HepG2 (cell line): ENCODE measurements at regions not wholly inside any gene's neighbourhood (a gene's known extent, or its start where the extent isn't known, plus 50 kb on each side); places are given as distances from the start of the nearest gene placed in this dataset.
"Not testable (repeated sequence)": the region's sequence is repeated elsewhere in the genome, so short reads cannot be mapped to it uniquely, and the experiment has no call there.

Experiments used
- ATAC-seq: fragments of 200-7000 bp; cut with Tn5 transposase; 3 replicates; pipeline ENCODE4 v1.9.1; 2020; ENCODE audit warnings: mild to moderate bottlenecking, moderate library complexity
- BruUV-seq: library from RNA; stranded (reverse); fragments of 400-500 nt; replicated peaks from 2 replicates; lab custom pipeline; 2021; lab: Mats Ljungman, UMichigan
- CTCF ChIA-PET: fragments of 300-600 bp; formaldehyde crosslinking; extraction: SDS; loops from one replicate; lab custom pipeline; 2021; ENCODE audit warnings: low total read pairs, inconsistent platforms, low intra/inter-chr PET ratio; lab: Yijun Ruan, JAX
- POLR2A ChIA-PET: fragments of 350-600 bp; sonication (Branson Sonifier 250); formaldehyde crosslinking; loops from one replicate; lab custom pipeline; 2020; ENCODE audit warnings: antibody characterized with exemption, inconsistent platforms; lab: Yijun Ruan, JAX
- DNase-seq: peaks from one replicate; pipeline ENCODE4 v3.0.0-alpha.2; 2015; ENCODE audit warnings: low spot score
- FAIRE-seq: peaks from 3 replicates; lab custom pipeline; 2011; peaks lifted over from hg19 to GRCh38; lab: Jason Lieb, UNC
- H2AFZ ChIP-seq: one replicate; pipeline ENCODE4 v1.6.1; 2011; ENCODE audit warnings: low read length, inconsistent platforms
- H3K27ac ChIP-seq: fragments of 300-600 bp; 3 replicates; pipeline ENCODE4 v1.8.0; 2011; ENCODE audit warnings: mixed run types, mild to moderate bottlenecking, mixed read lengths, low read length, inconsistent platforms; ENCODE audit not compliant: insufficient read depth; ENCODE audit errors: extremely low read length
- H3K27me3 ChIP-seq, 2 experiments: fragments of 200-600 bp in 1 of 2; 2 replicates in 1 of 2; 3 replicates in 1 of 2; pipeline versions ENCODE4 v1.6.0 to v1.8.0; 2011; ENCODE audit warnings: low read length in 2 of 2, mild to moderate bottlenecking in 2 of 2, moderate library complexity in 2 of 2, inconsistent platforms in 1 of 2; ENCODE audit not compliant: insufficient read depth in 2 of 2, control insufficient read depth in 1 of 2
- H3K36me3 ChIP-seq, 2 experiments: fragments of 200-600 bp in 1 of 2; replicated peaks in 1 of 2; 2 replicates in 1 of 2; 3 replicates in 1 of 2; pipeline versions ENCODE4 v1.5.1 to v1.8.0; 2011; ENCODE audit warnings: low read length in 2 of 2, inconsistent platforms in 1 of 2; ENCODE audit not compliant: insufficient read depth in 2 of 2, control insufficient read depth in 1 of 2
- H3K4me1 ChIP-seq: 2 replicates; pipeline ENCODE4 v1.5.1; 2012; ENCODE audit warnings: low read length, inconsistent platforms; ENCODE audit not compliant: insufficient read depth
- H3K4me2 ChIP-seq: 2 replicates; pipeline ENCODE4 v1.6.0; 2011; ENCODE audit warnings: low read depth, low read length, inconsistent platforms
- H3K4me3 ChIP-seq, 3 experiments: fragments of 200-600 bp in 1 of 3; sonication (generic), shearing (Covaris generic) in 1 of 3; replicated peaks in 1 of 3; 2 replicates each; pipeline ENCODE4 v1.5.1; 2011 to 2016; ENCODE audit warnings: low read length in 3 of 3, inconsistent platforms in 2 of 3, low read depth in 2 of 3, mild to moderate bottlenecking in 2 of 3, control low read depth in 1 of 3, mixed read lengths in 1 of 3; ENCODE audit not compliant: insufficient read depth in 1 of 3
- H3K79me2 ChIP-seq: one replicate; pipeline ENCODE4 v1.6.1; 2011; ENCODE audit warnings: low read length, inconsistent platforms; ENCODE audit not compliant: insufficient read depth
- H3K9ac ChIP-seq: 2 replicates; pipeline ENCODE4 v1.6.0; 2011; ENCODE audit warnings: mild to moderate bottlenecking, low read depth, low read length, inconsistent platforms; ENCODE audit not compliant: insufficient read depth
- H3K9me3 ChIP-seq: 2 replicates; pipeline ENCODE4 v1.5.1; 2012; ENCODE audit warnings: mild to moderate bottlenecking, low read length
- H4K20me1 ChIP-seq: 2 replicates; pipeline ENCODE4 v1.6.0; 2011; ENCODE audit warnings: inconsistent platforms, mild to moderate bottlenecking, low read length, moderate library complexity; ENCODE audit not compliant: insufficient read depth
- ATF7 ChIP-seq, 2 experiments: fragments of 450-650 bp in 1 of 2; sonication (generic) in 1 of 2; formaldehyde crosslinking in 1 of 2; IDR thresholded peaks; 2 replicates each; pipeline versions ENCODE4 v1.4.0 to v1.6.1; 2016 to 2020; ENCODE audit warnings: antibody characterized with exemption in 1 of 2, mild to moderate bottlenecking in 1 of 2, missing genetic modification reagents in 1 of 2
- CAMTA2 ChIP-seq: sonication (generic); formaldehyde crosslinking; IDR thresholded peaks from 2 replicates; pipeline ENCODE4 v1.4.0; 2020; ENCODE audit warnings: mild to moderate bottlenecking, missing genetic modification reagents, borderline replicate concordance
- DR1 ChIP-seq: sonication (generic); formaldehyde crosslinking; IDR thresholded peaks from 2 replicates; pipeline ENCODE4 v1.8.0; 2021; ENCODE audit warnings: mild to moderate bottlenecking, missing genetic modification reagents, inconsistent platforms
- KAT7 ChIP-seq: IDR thresholded peaks from 2 replicates; pipeline ENCODE4 v1.6.1; 2018; ENCODE audit warnings: borderline replicate concordance, missing compliant biosample characterization
- SETDB1 ChIP-seq: sonication (generic); formaldehyde crosslinking; IDR thresholded peaks from 2 replicates; pipeline ENCODE4 v1.5.1; 2020; ENCODE audit warnings: missing genetic modification reagents, mild to moderate bottlenecking, borderline replicate concordance
- ZNF563 ChIP-seq: sonication (generic); formaldehyde crosslinking; IDR thresholded peaks from 2 replicates; pipeline ENCODE4 v1.8.0; 2022; ENCODE audit warnings: mild to moderate bottlenecking, moderate library complexity, missing genetic modification reagents
- ZNF629 ChIP-seq: sonication (generic); formaldehyde crosslinking; conservative IDR thresholded peaks from 2 replicates; pipeline ENCODE4 v1.5.0; 2020; ENCODE audit warnings: missing genetic modification reagents
- ZNF770 ChIP-seq: sonication (generic); formaldehyde crosslinking; IDR thresholded peaks from 2 replicates; pipeline ENCODE4 v1.5.0; 2020; ENCODE audit warnings: mild to moderate bottlenecking, missing genetic modification reagents
- WGBS: methylation state at CpG from one replicate; pipeline ENCODE4 v1.1.6; 2017; ENCODE audit warnings: low lambda C conversion rate; 5-methylcytosine and 5-hydroxymethylcytosine counted together
- in situ Hi-C: cut with HindIII; loops from 2 replicates; pipeline ENCODE4 v1.10.0; 2017; ENCODE audit warnings: low pct_unique_long_range_greater_than_20kb; ENCODE audit not compliant: extremely low pct_ligation_motif_present
- intact Hi-C: fragments of 100-400 bp; cut with micrococcal nuclease; formaldehyde crosslinking; loops from one replicate; pipeline ENCODE4 v1.10.0; 2022; ENCODE audit not compliant: unreplicated experiment

DNA sequence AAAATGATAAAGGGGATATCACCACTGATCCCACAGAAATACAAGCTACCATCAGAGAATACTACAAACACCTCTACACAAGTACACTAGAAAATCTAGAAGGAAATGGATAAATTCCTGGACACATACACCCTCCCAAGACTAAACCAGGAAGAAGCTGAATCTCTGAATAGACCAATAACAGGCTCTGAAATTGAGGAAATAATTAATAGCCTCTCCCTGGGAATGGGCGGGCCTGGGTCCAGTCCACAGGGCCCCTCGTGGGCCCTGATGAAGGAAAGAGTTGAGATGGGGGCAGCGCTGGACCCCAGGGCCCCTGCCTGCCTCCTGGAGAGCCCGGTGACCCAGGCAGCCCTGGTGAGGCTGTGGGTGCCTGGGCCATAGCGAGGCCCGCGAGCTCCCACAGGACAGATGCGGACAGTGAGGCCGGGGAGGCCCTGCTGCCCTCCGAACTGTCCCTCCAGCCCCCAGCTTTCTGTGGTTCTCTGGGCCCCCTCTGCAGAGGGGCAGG lies 154.0 kb downstream of the CCDC74A start:
- ChIA-PET POLR2A (interaction anchor here (0.9 to 2.4 kb wide), 7 partner anchors 9 to 735 kb away, joined by 3 to 35 read pairs (median 5); partner anchors contain the start of gene GPR39), CTCF (interaction anchor here (1.3 kb wide), 1 partner anchor 120 kb away, joined by 5 read pairs; no protein-coding TSS in a partner anchor)
- H3K36me3 ChIP-seq; BruUV-seq; H4K20me1 ChIP-seq; H3K9me3 ChIP-seq; H3K27me3 ChIP-seq; in situ Hi-C loops; H3K79me2 ChIP-seq; DNase-seq; FAIRE-seq; TF ChIP-seq ATF7 (IDR thresholded peaks at IDR 0.05): not testable (repeated sequence)
- peak overlapping the region; percentile 53 for H3K27ac ChIP-seq
- peak overlapping the region; percentile 79 for H2AFZ ChIP-seq
- peak overlapping the region; percentile 69 for H3K9ac ChIP-seq
- H3K4me3 ChIP-seq, result peak overlapping the region; percentile 66 to 91 (median 69)
- 2% methylated on average over 9 of the region's 10 CpGs for WGBS
- TF ChIP-seq ZNF563 (CRISPR knock-in tag) (0 out of 2 replicates have a peak, but pooled peaks have one; percentile 10), CAMTA2 (CRISPR knock-in tag) (0 out of 2 replicates have a peak, but pooled peaks have one; percentile 15), SETDB1 (CRISPR knock-in tag) (0 out of 2 replicates have a peak, but pooled peaks have one; percentile 25), DR1 (CRISPR knock-in tag) (0 out of 2 replicates have a peak, but pooled peaks have one; percentile 2), KAT7 (CRISPR knock-in tag) (0 out of 2 replicates have a peak, but pooled peaks have one; percentile 3), ZNF629 (CRISPR knock-in tag) (peak; percentile 74), ATF7 (CRISPR knock-in tag; IDR thresholded peaks at IDR 0.05) (0 out of 2 replicates have a peak, but pooled peaks have one; percentile 1), ZNF770 (CRISPR knock-in tag) (peak; percentile 62; the same call in 1 of the 2 replicates)
- intact Hi-C loops, result loop anchor here (1.0 kb wide), 1 partner anchor 121 kb away; no protein-coding TSS in a partner anchor
- peak; percentile 70 for ATAC-seq
- H3K4me1 ChIP-seq, result peaks cover 43% of the 10 kb centered on the region
- peak overlapping the region; percentile 65 for H3K4me2 ChIP-seq
